ENCODE measurements at regions not wholly inside any gene's neighbourhood (a gene's known extent, or its start where the extent isn't known, plus 50 kb on each side); places are given as distances from the start of the nearest gene placed in this dataset.

- no peak for DNase-seq (ENCODE audit: low read depth in 2 of 2)
Measured at GRCh38 chr2:191559569-191559968, 118.4 kb upstream of the NABP1 start.

GRCh38 chr2:191560411-191560980 is 117.4 kb upstream of the NABP1 start:
- DNase-seq (ENCODE audit: low read depth in 2 of 2) = no peak

GRCh38 chr2:191565120-191565519 is 112.8 kb upstream of the NABP1 start:
- DNase-seq (ENCODE audit: low read depth in 2 of 2) = no peak

- DNase-seq (ENCODE audit: low read depth in 2 of 2) = no peak
Measured at GRCh38 chr2:191565647-191566198, 112.2 kb upstream of the NABP1 start.

DNA sequence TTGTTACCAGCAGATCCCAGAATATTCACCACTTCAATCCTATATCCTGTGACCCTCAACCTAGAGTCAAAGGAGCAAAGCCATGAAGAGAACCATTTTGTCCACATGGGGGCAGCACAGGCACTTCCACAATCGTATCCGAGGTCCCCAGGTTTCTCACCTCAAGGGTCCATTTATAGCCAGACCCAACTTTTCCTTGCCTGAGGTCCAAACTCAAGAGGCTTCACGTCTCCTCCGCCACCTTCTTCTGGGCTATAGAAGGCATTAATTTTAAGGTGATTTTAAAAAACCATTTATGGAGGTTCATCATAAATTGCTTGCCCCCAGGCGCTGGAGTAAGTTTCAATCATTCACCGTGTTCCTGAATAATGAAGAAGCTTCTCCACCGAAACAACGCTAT is 111.6 kb upstream of the NABP1 start:
- peak; percentile 22 to 68 for DNase-seq (ENCODE audit: low read depth in 2 of 2)

- no peak for DNase-seq (ENCODE audit: low read depth in 2 of 2)
Measured at GRCh38 chr2:191567206-191567605, 110.7 kb upstream of the NABP1 start.

DNA sequence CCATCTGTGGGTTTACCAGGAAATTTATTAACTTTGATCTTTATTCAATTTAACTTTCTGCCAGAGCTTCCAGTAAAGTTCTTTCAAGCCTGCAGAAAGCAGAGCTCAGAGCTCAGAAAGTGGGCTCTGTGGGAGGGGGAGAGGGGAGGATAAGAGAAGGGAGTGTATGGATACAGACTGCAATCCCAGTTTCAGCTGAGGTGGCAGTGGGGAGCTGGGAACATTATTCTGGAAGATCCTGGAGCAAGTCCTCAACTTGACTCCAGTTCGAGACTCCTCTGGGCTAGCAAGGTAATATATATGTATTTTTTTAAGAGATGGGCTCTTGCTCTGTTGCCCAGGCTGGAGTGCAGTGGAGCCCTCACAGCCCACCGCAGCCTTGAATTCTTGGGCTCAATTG is 108.9 kb upstream of the NABP1 start:
- DNase-seq (ENCODE audit: low read depth in 2 of 2) = no peak

GRCh38 chr2:191571163-191571769 is 106.7 kb upstream of the NABP1 start:
- DNase-seq (ENCODE audit: low read depth in 2 of 2) = peak; percentile 12 to 65

DNA sequence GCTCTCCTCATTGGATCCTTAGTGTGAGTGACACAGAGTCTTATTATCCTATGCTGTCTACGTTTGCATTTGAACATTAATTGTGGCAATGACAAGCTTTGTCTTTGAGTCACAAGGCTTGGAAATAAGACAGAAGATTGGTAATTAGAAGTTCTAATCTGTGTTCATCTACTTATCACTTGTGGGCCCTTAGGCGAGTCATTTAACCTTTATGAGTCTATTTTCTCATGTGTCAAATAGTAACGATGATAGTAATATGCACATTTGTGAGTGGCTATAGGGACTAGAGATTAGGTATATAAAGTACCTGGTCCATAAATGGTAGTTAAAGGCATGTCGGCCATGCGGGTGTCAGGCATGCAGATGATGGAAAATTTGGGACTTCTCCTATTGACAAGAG is 105.6 kb upstream of the NABP1 start:
- DNase-seq (ENCODE audit: low read depth in 2 of 2) = no peak

DNA sequence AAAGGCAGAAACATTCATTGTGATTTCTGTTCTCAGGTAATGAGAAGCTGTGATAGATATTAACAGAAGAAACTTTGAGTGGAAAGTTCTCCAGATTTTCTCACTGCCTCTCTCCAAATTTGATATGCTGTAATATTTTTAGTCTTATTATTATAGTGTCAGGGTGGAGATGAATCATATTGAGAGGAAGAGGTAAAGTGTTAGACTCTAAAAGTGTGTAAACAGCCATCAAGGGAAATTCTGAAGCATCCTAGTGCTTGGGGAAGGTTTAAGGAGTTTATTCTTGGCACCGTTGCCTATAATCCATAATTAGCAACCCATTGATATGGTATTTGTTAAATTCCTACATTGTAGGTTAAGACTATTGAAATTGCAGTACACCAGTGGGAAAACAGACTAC is 104.7 kb upstream of the NABP1 start:
- peak in 1 of 2 donors; percentile 10 for DNase-seq (ENCODE audit: low read depth in 2 of 2)

DNA sequence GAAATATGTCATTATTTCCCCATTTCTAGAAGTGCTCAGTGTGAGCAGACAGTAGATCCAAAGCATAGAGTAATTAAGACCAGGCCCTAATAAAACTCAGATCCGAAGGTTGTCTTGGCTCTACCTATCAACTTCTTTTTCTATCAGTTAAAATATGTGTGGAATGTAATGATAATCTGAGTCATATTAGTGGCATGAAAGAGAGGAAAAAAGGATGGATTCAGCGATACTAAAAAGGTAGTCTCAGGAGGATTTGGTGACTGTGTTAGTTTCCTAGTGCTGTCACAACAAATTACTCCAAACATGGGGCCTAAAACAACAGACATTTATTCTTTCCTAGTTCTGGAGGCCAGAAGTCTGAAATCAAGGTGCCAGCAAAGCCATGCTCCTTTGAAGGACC is 103.7 kb upstream of the NABP1 start:
- DNase-seq (ENCODE audit: low read depth in 2 of 2) = no peak

DNA sequence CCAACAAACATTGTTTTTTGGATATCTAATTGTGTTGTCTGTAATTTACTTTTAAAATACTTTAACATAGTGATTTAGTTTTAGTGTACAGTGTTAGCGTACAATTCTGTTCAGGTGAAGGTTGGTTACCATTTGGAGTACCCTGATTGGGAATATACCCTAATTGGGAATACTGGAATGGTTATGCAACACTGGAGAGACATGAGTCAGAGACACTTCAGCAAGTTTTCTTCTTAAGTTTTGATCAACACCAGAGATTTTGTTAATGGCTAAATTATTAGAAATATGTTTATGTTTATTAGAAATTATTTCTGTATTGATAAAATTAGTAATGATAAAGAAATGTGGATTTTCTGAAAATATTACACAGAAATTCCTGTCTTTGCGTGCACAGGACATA is 100.3 kb upstream of the NABP1 start:
- DNase-seq (ENCODE audit: low read depth in 2 of 2) = no peak

GRCh38 chr2:191578031-191578430 is 99.9 kb upstream of the NABP1 start:
- DNase-seq (ENCODE audit: low read depth in 2 of 2) = no peak

DNA sequence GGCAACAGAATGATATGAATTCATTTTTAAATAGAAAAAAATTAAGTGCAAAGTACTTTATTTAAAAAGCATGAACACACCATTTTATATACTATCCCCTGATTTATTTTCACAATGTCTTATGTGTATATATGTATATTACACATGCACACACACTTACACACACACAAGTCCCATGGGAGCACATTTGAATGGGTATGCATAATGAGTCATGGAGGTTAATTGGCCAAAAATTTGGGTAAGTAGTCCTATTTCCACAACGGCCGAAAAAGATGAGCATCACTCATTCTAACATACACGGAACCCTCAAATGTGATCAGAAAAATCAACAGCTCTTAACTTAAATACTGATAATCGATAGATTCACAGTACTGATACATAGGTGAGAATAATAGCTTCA is 97.4 kb upstream of the NABP1 start:
- no peak for DNase-seq (ENCODE audit: low read depth in 2 of 2)

- DNase-seq (ENCODE audit: low read depth in 2 of 2) = no peak
Measured at GRCh38 chr2:191581003-191581402, 96.9 kb upstream of the NABP1 start.

- DNase-seq (ENCODE audit: low read depth in 2 of 2) = peak in 1 of 2 donors; percentile 5
Measured at GRCh38 chr2:191582355-191582754, 95.6 kb upstream of the NABP1 start.

GRCh38 chr2:191591025-191591424 is 86.9 kb upstream of the NABP1 start:
- DNase-seq (ENCODE audit: low read depth in 2 of 2) = no peak

- DNase-seq (ENCODE audit: low read depth in 2 of 2) = no peak
Measured at GRCh38 chr2:191593622-191594385, 84.1 kb upstream of the NABP1 start.

DNA sequence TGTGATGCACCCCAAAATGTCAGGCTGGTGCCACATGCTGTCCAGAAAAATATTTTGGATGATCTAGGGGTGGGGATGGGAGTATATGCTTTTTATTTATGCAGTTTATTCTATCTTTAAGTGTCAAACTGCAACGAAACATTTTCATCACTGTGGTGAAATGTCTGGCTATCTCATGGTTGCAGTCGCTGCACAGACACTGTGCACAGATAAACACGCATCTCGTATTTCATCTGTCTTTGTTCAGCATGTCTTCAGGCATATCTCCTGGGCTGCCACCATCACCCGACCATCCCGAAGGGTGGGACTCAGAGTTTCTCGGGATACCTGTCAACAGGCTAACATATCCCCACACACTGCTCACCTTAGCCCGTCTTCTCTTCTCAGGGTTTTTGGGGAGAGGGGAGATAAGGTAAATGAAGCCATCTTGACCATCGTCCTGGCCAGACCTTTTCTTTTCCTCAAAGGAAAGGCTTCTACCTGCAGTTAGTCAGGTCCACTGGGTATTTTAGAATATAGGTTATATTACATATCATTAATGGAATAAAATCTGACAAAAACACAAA is 80.7 kb upstream of the NABP1 start:
- DNase-seq (ENCODE audit: low read depth in 2 of 2) = no peak

GRCh38 chr2:191598296-191598695 is 79.6 kb upstream of the NABP1 start:
- DNase-seq (ENCODE audit: low read depth in 2 of 2) = no peak

DNA sequence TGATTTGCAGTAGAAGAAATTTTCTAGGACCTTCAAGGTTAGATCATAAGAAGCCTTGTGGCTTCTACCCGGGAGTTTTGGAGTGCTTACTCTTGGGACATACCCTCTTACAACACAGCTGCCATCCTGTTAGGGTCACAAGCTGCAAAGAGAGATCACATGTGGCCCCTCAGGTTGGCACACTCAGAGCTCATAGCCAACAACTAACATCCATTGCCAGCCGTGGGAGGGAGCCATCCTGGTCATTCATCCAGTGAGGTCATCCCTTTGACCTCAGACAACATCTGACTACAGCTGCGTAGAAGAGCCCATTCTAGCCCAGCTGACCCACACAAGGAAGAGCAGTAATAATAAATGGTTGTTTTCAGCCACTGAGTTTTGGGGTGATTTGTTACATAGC is 76.9 kb upstream of the NABP1 start:
- no peak for DNase-seq (ENCODE audit: low read depth in 2 of 2)

GRCh38 chr2:191604154-191604553 is 73.8 kb upstream of the NABP1 start:
- no peak for DNase-seq (ENCODE audit: low read depth in 2 of 2)

All from dermis microvascular lymphatic vessel endothelial cell (primary cell).